WTC11 (cell line): ENCODE measurements at regions not wholly inside any gene's neighbourhood (a gene's known extent, or its start where the extent isn't known, plus 50 kb on each side); places are given as distances from the start of the nearest gene placed in this dataset.

Experiments
- ATAC-seq: fragments of 200-7000 bp; cut with Tn5 transposase; 2 replicates; pipeline ENCODE4 v1.10.0; 2021; ENCODE audit warnings: mild to moderate bottlenecking, moderate library complexity
- CTCF ChIA-PET: fragments of 300-600 bp; sonication (Branson Sonifier 250); formaldehyde crosslinking; loops from one replicate; lab custom pipeline; 2021; ENCODE audit warnings: antibody characterized with exemption; lab: Charles Lee
- POLR2A ChIA-PET: fragments of 350-600 bp; sonication (Branson Sonifier 250); formaldehyde crosslinking; loops from one replicate; lab custom pipeline; 2021; ENCODE audit warnings: antibody characterized with exemption; lab: Charles Lee
- DNase-seq: peaks from one replicate; pipeline ENCODE4 v3.0.0; 2021; ENCODE audit warnings: low spot score
- H3K27ac Mint-ChIP-seq: 2 replicates; pipeline ENCODE4 v1.8.0; 2021; ENCODE audit warnings: mixed read lengths
- H3K27me3 Mint-ChIP-seq: 2 replicates; pipeline ENCODE4 v1.8.0; 2021; ENCODE audit warnings: low read depth, mild to moderate bottlenecking, moderate library complexity, mixed read lengths
- H3K36me3 Mint-ChIP-seq: 2 replicates; pipeline ENCODE4 v1.8.0; 2021; ENCODE audit warnings: mixed read lengths
- H3K4me1 Mint-ChIP-seq: 2 replicates; pipeline ENCODE4 v1.8.0; 2022; ENCODE audit warnings: mixed read lengths
- H3K4me3 Mint-ChIP-seq: 2 replicates; pipeline ENCODE4 v1.8.0; 2021; ENCODE audit warnings: mild to moderate bottlenecking, moderate library complexity, mixed read lengths
- H3K9me3 Mint-ChIP-seq: 2 replicates; pipeline ENCODE4 v1.8.0; 2021; ENCODE audit warnings: mixed read lengths
- GABPB1 ChIP-seq: sonication (generic); formaldehyde crosslinking; IDR thresholded peaks from 2 replicates; pipeline ENCODE4 v1.8.1; 2023; ENCODE audit warnings: mild to moderate bottlenecking, missing genetic modification reagents
- HMGA2 ChIP-seq: fragments of 250-450 bp; sonication (Bioruptor Pico); IDR thresholded peaks from 2 replicates; pipeline ENCODE4 v1.4.0; 2021; ENCODE audit warnings: mild to moderate bottlenecking, moderate library complexity
- IRF2 ChIP-seq: sonication (generic); formaldehyde crosslinking; IDR thresholded peaks from 2 replicates; pipeline ENCODE4 v1.8.0; 2022; ENCODE audit warnings: low read depth, missing genetic modification reagents, borderline replicate concordance
- MXD4 ChIP-seq: fragments of 250-450 bp; sonication (Bioruptor Pico); IDR thresholded peaks from 2 replicates; pipeline ENCODE4 v1.8.0; 2021; ENCODE audit warnings: mild to moderate bottlenecking, moderate library complexity, borderline replicate concordance
- NFATC4 ChIP-seq: fragments of 250-450 bp; sonication (Bioruptor Pico); IDR thresholded peaks from 2 replicates; pipeline ENCODE4 v1.9.0; 2021; ENCODE audit warnings: mild to moderate bottlenecking
- NFYB ChIP-seq: sonication (generic); formaldehyde crosslinking; conservative IDR thresholded peaks from 2 replicates; pipeline ENCODE4 v1.8.0; 2022; ENCODE audit warnings: low read depth, missing genetic modification reagents
- NR1H2 ChIP-seq: sonication (generic); formaldehyde crosslinking; IDR thresholded peaks from 2 replicates; pipeline ENCODE4 v1.9.0; 2021; ENCODE audit warnings: mild to moderate bottlenecking, moderate library complexity, missing genetic modification reagents
- PRRX2 ChIP-seq: fragments of 250-450 bp; sonication (Bioruptor Pico); IDR thresholded peaks from 2 replicates; pipeline ENCODE4 v1.8.0; 2021; ENCODE audit warnings: mild to moderate bottlenecking
- RORB ChIP-seq: fragments of 250-450 bp; sonication (Bioruptor Pico); IDR thresholded peaks from 2 replicates; pipeline ENCODE4 v1.9.0; 2021; ENCODE audit warnings: mild to moderate bottlenecking
- SMAD3 ChIP-seq: sonication (generic); formaldehyde crosslinking; IDR thresholded peaks from 2 replicates; pipeline ENCODE4 v1.8.0; 2022; ENCODE audit warnings: missing genetic modification reagents, mild to moderate bottlenecking, borderline replicate concordance
- ZBTB21 ChIP-seq: sonication (generic); formaldehyde crosslinking; IDR thresholded peaks from 2 replicates; pipeline ENCODE4 v1.8.1; 2023; ENCODE audit warnings: mild to moderate bottlenecking, missing genetic modification reagents, borderline replicate concordance
- ZNF219 ChIP-seq: sonication (generic); formaldehyde crosslinking; IDR thresholded peaks from 2 replicates; pipeline ENCODE4 v1.8.0; 2023; ENCODE audit warnings: missing genetic modification reagents, mild to moderate bottlenecking, borderline replicate concordance
- TF ChIP-seq, protein P1 (sequence below): sonication (generic); formaldehyde crosslinking; IDR thresholded peaks from 2 replicates; pipeline ENCODE4 v1.8.1; 2022; ENCODE audit warnings: low read depth, missing genetic modification reagents, borderline replicate concordance
- TF ChIP-seq, protein P2 (sequence below): sonication (generic); formaldehyde crosslinking; IDR thresholded peaks from 2 replicates; pipeline ENCODE4 v1.8.0; 2022; ENCODE audit warnings: mild to moderate bottlenecking, missing genetic modification reagents
- TF ChIP-seq, protein P3 (sequence below): sonication (generic); formaldehyde crosslinking; IDR thresholded peaks from 2 replicates; pipeline ENCODE4 v1.8.1; 2022; ENCODE audit warnings: mild to moderate bottlenecking, missing genetic modification reagents, moderate library complexity, borderline replicate concordance
- TF ChIP-seq, protein P4 (sequence below): sonication (generic); formaldehyde crosslinking; conservative IDR thresholded peaks from 2 replicates; pipeline ENCODE4 v1.8.1; 2023; ENCODE audit warnings: mild to moderate bottlenecking, low read depth, missing genetic modification reagents, moderate library complexity
- TF ChIP-seq, protein P5 (sequence below): sonication (generic); formaldehyde crosslinking; IDR thresholded peaks from 2 replicates; pipeline ENCODE4 v1.8.1; 2023; ENCODE audit warnings: mild to moderate bottlenecking, missing genetic modification reagents, moderate library complexity

DNA sequence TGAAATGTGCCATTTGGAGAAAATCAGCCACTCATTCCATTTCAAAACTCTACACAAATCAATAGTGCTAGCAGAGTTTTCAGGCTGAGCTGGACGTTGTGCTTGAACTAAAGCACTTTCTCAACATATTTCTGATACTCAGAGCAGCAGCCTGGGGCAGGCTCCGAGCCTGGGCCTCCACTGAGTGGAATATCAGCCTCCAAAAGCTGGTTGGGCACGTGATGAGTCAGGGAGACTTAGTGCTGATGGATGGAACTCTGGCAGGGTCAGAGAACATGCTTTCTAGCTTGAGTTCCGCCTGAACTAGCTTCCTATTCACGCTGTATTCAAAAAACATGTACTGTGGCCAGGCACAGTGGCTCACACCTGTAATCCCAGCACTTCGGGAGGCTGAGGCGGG is 85.8 kb upstream of the PCDH8 start:
- no peak for TF ChIP-seq ZNF219 (CRISPR knock-in tag)
- TF ChIP-seq, protein P1, sequence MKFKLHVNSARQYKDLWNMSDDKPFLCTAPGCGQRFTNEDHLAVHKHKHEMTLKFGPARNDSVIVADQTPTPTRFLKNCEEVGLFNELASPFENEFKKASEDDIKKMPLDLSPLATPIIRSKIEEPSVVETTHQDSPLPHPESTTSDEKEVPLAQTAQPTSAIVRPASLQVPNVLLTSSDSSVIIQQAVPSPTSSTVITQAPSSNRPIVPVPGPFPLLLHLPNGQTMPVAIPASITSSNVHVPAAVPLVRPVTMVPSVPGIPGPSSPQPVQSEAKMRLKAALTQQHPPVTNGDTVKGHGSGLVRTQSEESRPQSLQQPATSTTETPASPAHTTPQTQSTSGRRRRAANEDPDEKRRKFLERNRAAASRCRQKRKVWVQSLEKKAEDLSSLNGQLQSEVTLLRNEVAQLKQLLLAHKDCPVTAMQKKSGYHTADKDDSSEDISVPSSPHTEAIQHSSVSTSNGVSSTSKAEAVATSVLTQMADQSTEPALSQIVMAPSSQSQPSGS (CRISPR knock-in tag): no peak
- peak; percentile 6; the same call in 1 of the 2 replicates for TF ChIP-seq HMGA2 (CRISPR knock-in tag)
- Mint-ChIP-seq H3K9me3 (no peaks in the 10 kb centered on the region), H3K36me3 (no peaks in the 10 kb centered on the region), H3K4me1 (peaks cover 54% of the 10 kb centered on the region), H3K27ac (no peak overlapping the region), H3K4me3 (no peak overlapping the region), H3K27me3 (peaks cover 10% of the 10 kb centered on the region)
- DNase-seq: no peak
- ATAC-seq: no peak
- POLR2A ChIA-PET: no interaction called here
- CTCF ChIA-PET: interaction anchor here (0.9 to 2.2 kb wide), 5 partner anchors 15 to 37 kb away, joined by 3 to 15 read pairs (median 3); no protein-coding TSS in a partner anchor

DNA sequence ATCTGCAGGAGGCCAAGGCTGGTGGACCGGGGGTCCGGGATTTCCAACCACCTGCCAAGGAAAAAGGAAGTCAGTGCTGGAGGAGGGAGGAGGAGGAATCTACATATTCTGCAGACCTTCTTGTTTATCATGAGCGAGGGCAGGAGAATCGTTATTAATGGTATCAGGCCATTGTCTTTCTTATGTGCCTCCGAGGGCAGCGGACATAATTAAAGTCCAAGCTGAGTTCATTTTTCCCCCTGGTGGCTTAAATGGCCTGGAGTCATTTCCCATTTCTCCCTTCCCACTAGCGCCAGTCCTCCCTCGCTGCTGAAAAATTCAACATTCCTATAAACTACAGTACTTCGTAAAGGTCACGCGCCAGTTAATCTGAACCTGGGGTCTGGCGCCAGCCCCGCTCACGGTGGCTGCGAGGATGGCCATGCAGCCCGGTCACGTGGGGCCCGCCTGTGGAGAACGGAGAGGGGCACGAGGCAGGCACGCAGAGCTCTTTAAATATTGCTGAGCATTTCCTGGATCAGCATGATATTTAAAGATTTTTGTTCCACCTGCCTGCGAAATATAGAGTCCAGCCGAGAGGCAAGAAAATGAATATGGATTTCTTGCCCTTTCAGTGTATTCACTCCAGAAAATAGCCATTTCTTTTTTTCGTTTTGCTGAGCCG is 85.2 kb upstream of the PCDH8 start:
- CTCF ChIA-PET: interaction anchor here (0.9 to 2.2 kb wide), 5 partner anchors 16 to 36 kb away, joined by 3 to 15 read pairs (median 3); no protein-coding TSS in a partner anchor
- H3K4me1 Mint-ChIP-seq: peaks cover 54% of the 10 kb centered on the region
- DNase-seq: no peak

DNA sequence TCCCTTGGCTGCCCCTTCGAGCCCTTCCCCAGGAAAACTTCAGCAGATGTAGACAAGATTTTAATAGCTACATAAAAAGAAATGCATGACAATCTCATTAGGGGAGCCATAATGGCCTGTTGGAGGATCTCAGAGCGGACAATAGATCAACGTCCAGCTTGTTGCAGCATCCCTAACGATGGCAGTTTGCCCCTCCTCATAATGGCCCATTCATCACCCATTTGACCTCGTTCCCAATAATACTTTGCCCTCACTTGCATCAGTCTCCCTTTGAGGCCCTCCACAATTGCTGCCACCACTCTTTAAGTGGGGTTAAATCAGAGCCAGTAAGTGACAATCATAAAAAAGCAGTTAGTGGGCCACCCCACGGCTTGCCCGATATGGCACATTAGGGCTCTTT is 84.7 kb upstream of the PCDH8 start:
- Mint-ChIP-seq H3K4me3 (no peak overlapping the region), H3K4me1 (peaks cover 54% of the 10 kb centered on the region), H3K36me3 (no peaks in the 10 kb centered on the region), H3K27me3 (peaks cover 10% of the 10 kb centered on the region), H3K9me3 (peaks cover 5% of the 10 kb centered on the region; the same call in 1 of the 2 replicates), H3K27ac (no peak overlapping the region)
- ChIA-PET POLR2A (no interaction called here), CTCF (interaction anchor here (2.2 kb wide), 1 partner anchor 35 kb away, joined by 15 read pairs; no protein-coding TSS in a partner anchor)
- DNase-seq: no peak
- TF ChIP-seq, protein P2, sequence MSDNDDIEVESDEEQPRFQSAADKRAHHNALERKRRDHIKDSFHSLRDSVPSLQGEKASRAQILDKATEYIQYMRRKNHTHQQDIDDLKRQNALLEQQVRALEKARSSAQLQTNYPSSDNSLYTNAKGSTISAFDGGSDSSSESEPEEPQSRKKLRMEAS (CRISPR knock-in tag): no peak
- TF ChIP-seq, protein P3, sequence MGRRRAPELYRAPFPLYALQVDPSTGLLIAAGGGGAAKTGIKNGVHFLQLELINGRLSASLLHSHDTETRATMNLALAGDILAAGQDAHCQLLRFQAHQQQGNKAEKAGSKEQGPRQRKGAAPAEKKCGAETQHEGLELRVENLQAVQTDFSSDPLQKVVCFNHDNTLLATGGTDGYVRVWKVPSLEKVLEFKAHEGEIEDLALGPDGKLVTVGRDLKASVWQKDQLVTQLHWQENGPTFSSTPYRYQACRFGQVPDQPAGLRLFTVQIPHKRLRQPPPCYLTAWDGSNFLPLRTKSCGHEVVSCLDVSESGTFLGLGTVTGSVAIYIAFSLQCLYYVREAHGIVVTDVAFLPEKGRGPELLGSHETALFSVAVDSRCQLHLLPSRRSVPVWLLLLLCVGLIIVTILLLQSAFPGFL (CRISPR knock-in tag): no peak
- TF ChIP-seq ZBTB21 (CRISPR knock-in tag): no peak
- TF ChIP-seq, protein P4, sequence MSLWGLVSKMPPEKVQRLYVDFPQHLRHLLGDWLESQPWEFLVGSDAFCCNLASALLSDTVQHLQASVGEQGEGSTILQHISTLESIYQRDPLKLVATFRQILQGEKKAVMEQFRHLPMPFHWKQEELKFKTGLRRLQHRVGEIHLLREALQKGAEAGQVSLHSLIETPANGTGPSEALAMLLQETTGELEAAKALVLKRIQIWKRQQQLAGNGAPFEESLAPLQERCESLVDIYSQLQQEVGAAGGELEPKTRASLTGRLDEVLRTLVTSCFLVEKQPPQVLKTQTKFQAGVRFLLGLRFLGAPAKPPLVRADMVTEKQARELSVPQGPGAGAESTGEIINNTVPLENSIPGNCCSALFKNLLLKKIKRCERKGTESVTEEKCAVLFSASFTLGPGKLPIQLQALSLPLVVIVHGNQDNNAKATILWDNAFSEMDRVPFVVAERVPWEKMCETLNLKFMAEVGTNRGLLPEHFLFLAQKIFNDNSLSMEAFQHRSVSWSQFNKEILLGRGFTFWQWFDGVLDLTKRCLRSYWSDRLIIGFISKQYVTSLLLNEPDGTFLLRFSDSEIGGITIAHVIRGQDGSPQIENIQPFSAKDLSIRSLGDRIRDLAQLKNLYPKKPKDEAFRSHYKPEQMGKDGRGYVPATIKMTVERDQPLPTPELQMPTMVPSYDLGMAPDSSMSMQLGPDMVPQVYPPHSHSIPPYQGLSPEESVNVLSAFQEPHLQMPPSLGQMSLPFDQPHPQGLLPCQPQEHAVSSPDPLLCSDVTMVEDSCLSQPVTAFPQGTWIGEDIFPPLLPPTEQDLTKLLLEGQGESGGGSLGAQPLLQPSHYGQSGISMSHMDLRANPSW (CRISPR knock-in tag): no peak
- no peak for TF ChIP-seq NFYB (CRISPR knock-in tag)
- TF ChIP-seq PRRX2: no peak
- no peak for TF ChIP-seq MXD4 (CRISPR knock-in tag)
- TF ChIP-seq NFATC4: no peak
- TF ChIP-seq IRF2 (CRISPR knock-in tag): no peak
- no peak for TF ChIP-seq SMAD3 (CRISPR knock-in tag)
- no peak for TF ChIP-seq GABPB1 (CRISPR knock-in tag)
- TF ChIP-seq NR1H2 (CRISPR knock-in tag): no peak
- TF ChIP-seq, all 79 proteins: peak for 0
- no peak for ATAC-seq

More for the DNA sequence above, 85.2 kb upstream of the PCDH8 start:
- Mint-ChIP-seq H3K9me3 (peaks cover 1% of the 10 kb centered on the region; the same call in 1 of the 2 replicates), H3K27me3 (peaks cover 10% of the 10 kb centered on the region), H3K27ac (no peak overlapping the region), H3K36me3 (no peaks in the 10 kb centered on the region), H3K4me3 (no peak overlapping the region)
- 0 out of 2 replicates have a peak, but pooled peaks have one; percentile 39 for ATAC-seq
- POLR2A ChIA-PET: no interaction called here
- TF ChIP-seq RORB (CRISPR knock-in tag): no peak
- TF ChIP-seq, protein P5, sequence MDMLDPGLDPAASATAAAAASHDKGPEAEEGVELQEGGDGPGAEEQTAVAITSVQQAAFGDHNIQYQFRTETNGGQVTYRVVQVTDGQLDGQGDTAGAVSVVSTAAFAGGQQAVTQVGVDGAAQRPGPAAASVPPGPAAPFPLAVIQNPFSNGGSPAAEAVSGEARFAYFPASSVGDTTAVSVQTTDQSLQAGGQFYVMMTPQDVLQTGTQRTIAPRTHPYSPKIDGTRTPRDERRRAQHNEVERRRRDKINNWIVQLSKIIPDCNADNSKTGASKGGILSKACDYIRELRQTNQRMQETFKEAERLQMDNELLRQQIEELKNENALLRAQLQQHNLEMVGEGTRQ: peak; percentile 51; the same call in 1 of the 2 replicates
